ENCODE measurements at regions not wholly inside any gene's neighbourhood (a gene's known extent, or its start where the extent isn't known, plus 50 kb on each side); places are given as distances from the start of the nearest gene placed in this dataset.
"Not testable (repeated sequence)": the region's sequence is repeated elsewhere in the genome, so short reads cannot be mapped to it uniquely, and the experiment has no call there.

GRCh38 chrX:147533426-147533825 is 378.3 kb upstream of the FMR1 start:
- ChIA-PET CTCF (no interaction called here), POLR2A (no interaction called here)
- DNase-seq (ENCODE audit: extremely low spot score) = no peak
- TF ChIP-seq LEF1 (IDR thresholded peaks at IDR 0.05; ENCODE audit: borderline replicate concordance) (no peak), FOXM1 (IDR thresholded peaks at IDR 0.05; ENCODE audit: borderline replicate concordance) (no peak), CTBP1 (IDR thresholded peaks at IDR 0.05; ENCODE audit: borderline replicate concordance) (no peak), SUZ12 (IDR thresholded peaks at IDR 0.05) (no peak), TARDBP (IDR thresholded peaks at IDR 0.05) (no peak), NFRKB (IDR thresholded peaks at IDR 0.05) (no peak), ZNF384 (IDR thresholded peaks at IDR 0.05) (no peak), SP1 (IDR thresholded peaks at IDR 0.05) (no peak), HDGF (IDR thresholded peaks at IDR 0.05; ENCODE audit: borderline replicate concordance) (no peak), FOXA1 (IDR thresholded peaks at IDR 0.05) (no peak), PKNOX1 (IDR thresholded peaks at IDR 0.05) (no peak), L3MBTL2 (conservative IDR thresholded peaks at IDR 0.05) (no peak), ELF4 (IDR thresholded peaks at IDR 0.05) (no peak), BHLHE40 (IDR thresholded peaks at IDR 0.05; ENCODE audit: borderline replicate concordance) (no peak), ARNT (IDR thresholded peaks at IDR 0.05) (no peak), FOXK2 (IDR thresholded peaks at IDR 0.05) (no peak)

GRCh38 chrX:147537172-147537571 is 374.5 kb upstream of the FMR1 start:
- POLR2A ChIA-PET = no interaction called here
- CTCF ChIA-PET = no interaction called here
- DNase-seq (ENCODE audit: extremely low spot score) = no peak
- TF ChIP-seq FOXK2 (IDR thresholded peaks at IDR 0.05) = no peak
- no peak for TF ChIP-seq TARDBP (IDR thresholded peaks at IDR 0.05)
- no peak for TF ChIP-seq HDGF (IDR thresholded peaks at IDR 0.05; ENCODE audit: borderline replicate concordance)
- no peak for TF ChIP-seq LEF1 (IDR thresholded peaks at IDR 0.05; ENCODE audit: borderline replicate concordance)
- no peak for TF ChIP-seq ARNT (IDR thresholded peaks at IDR 0.05)
- no peak for TF ChIP-seq ELF4 (IDR thresholded peaks at IDR 0.05)
- TF ChIP-seq SP1 (IDR thresholded peaks at IDR 0.05) = no peak
- no peak for TF ChIP-seq ZNF384 (IDR thresholded peaks at IDR 0.05)
- TF ChIP-seq SUZ12 (IDR thresholded peaks at IDR 0.05) = no peak
- no peak for TF ChIP-seq BHLHE40 (IDR thresholded peaks at IDR 0.05; ENCODE audit: borderline replicate concordance)
- TF ChIP-seq FOXA1 (IDR thresholded peaks at IDR 0.05) = no peak
- no peak for TF ChIP-seq NFRKB (IDR thresholded peaks at IDR 0.05)
- no peak for TF ChIP-seq FOXM1 (IDR thresholded peaks at IDR 0.05; ENCODE audit: borderline replicate concordance)
- TF ChIP-seq L3MBTL2 (conservative IDR thresholded peaks at IDR 0.05) = no peak
- no peak for TF ChIP-seq CTBP1 (IDR thresholded peaks at IDR 0.05; ENCODE audit: borderline replicate concordance)
- TF ChIP-seq PKNOX1 (IDR thresholded peaks at IDR 0.05) = no peak

- DNase-seq (ENCODE audit: extremely low spot score); POLR2A ChIA-PET: not testable (repeated sequence)
- CTCF ChIA-PET = interaction anchor here (0.7 kb wide), 1 partner anchor 202 kb away, joined by 4 read pairs; no protein-coding TSS in a partner anchor
Observed at GRCh38 chrX:147548023-147548422, 363.7 kb upstream of the FMR1 start.

GRCh38 chrX:147550217-147550616 is 361.5 kb upstream of the FMR1 start:
- peak; percentile 20 for DNase-seq (ENCODE audit: extremely low spot score)
- TF ChIP-seq NFRKB (IDR thresholded peaks at IDR 0.05) (no peak), LEF1 (IDR thresholded peaks at IDR 0.05; ENCODE audit: borderline replicate concordance) (no peak), PKNOX1 (IDR thresholded peaks at IDR 0.05) (no peak)
- ChIA-PET CTCF (interaction anchor here (0.6 kb wide), 1 partner anchor 75 kb away, joined by 3 read pairs; no protein-coding TSS in a partner anchor), POLR2A (no interaction called here)

GRCh38 chrX:147559191-147559590 is 352.5 kb upstream of the FMR1 start:
- POLR2A ChIA-PET = no interaction called here
- TF ChIP-seq FOXK2 (IDR thresholded peaks at IDR 0.05) (no peak), TARDBP (IDR thresholded peaks at IDR 0.05) (no peak), CTBP1 (IDR thresholded peaks at IDR 0.05; ENCODE audit: borderline replicate concordance) (no peak), L3MBTL2 (conservative IDR thresholded peaks at IDR 0.05) (no peak), SP1 (IDR thresholded peaks at IDR 0.05) (no peak), PKNOX1 (IDR thresholded peaks at IDR 0.05) (no peak), ELF4 (IDR thresholded peaks at IDR 0.05) (no peak), ARNT (IDR thresholded peaks at IDR 0.05) (no peak), SUZ12 (IDR thresholded peaks at IDR 0.05) (no peak), FOXA1 (IDR thresholded peaks at IDR 0.05) (no peak), FOXM1 (IDR thresholded peaks at IDR 0.05; ENCODE audit: borderline replicate concordance) (no peak), HDGF (IDR thresholded peaks at IDR 0.05; ENCODE audit: borderline replicate concordance) (no peak), BHLHE40 (IDR thresholded peaks at IDR 0.05; ENCODE audit: borderline replicate concordance) (no peak), ZNF384 (IDR thresholded peaks at IDR 0.05) (no peak), LEF1 (IDR thresholded peaks at IDR 0.05; ENCODE audit: borderline replicate concordance) (no peak), NFRKB (IDR thresholded peaks at IDR 0.05) (no peak)
- CTCF ChIA-PET = no interaction called here
- no peak for DNase-seq (ENCODE audit: extremely low spot score)

GRCh38 chrX:147565237-147565636 is 346.5 kb upstream of the FMR1 start:
- DNase-seq (ENCODE audit: extremely low spot score) = no peak
- ChIA-PET POLR2A (no interaction called here), CTCF (no interaction called here)
- TF ChIP-seq ZNF384 (IDR thresholded peaks at IDR 0.05) (no peak), ARNT (IDR thresholded peaks at IDR 0.05) (no peak), SUZ12 (IDR thresholded peaks at IDR 0.05) (no peak), PKNOX1 (IDR thresholded peaks at IDR 0.05) (no peak), FOXK2 (IDR thresholded peaks at IDR 0.05) (no peak), NFRKB (IDR thresholded peaks at IDR 0.05) (no peak), HDGF (IDR thresholded peaks at IDR 0.05; ENCODE audit: borderline replicate concordance) (no peak), L3MBTL2 (conservative IDR thresholded peaks at IDR 0.05) (no peak), ELF4 (IDR thresholded peaks at IDR 0.05) (no peak), LEF1 (IDR thresholded peaks at IDR 0.05; ENCODE audit: borderline replicate concordance) (no peak), TARDBP (IDR thresholded peaks at IDR 0.05) (no peak), FOXA1 (IDR thresholded peaks at IDR 0.05) (no peak)
